NCI-H748 (cell line): ENCODE measurements at regions not wholly inside any gene's neighbourhood (a gene's known extent, or its start where the extent isn't known, plus 50 kb on each side); places are given as distances from the start of the nearest gene placed in this dataset.

Source experiments
- DNase-seq: peaks from one replicate; lab custom pipeline; 2025; ENCODE audit not compliant: unreplicated experiment; lab: John Stamatoyannopoulos, UW

- no peak for DNase-seq
Observed at GRCh38 chr1:83813576-83813975, 185.4 kb downstream of the TTLL7 start.

DNA sequence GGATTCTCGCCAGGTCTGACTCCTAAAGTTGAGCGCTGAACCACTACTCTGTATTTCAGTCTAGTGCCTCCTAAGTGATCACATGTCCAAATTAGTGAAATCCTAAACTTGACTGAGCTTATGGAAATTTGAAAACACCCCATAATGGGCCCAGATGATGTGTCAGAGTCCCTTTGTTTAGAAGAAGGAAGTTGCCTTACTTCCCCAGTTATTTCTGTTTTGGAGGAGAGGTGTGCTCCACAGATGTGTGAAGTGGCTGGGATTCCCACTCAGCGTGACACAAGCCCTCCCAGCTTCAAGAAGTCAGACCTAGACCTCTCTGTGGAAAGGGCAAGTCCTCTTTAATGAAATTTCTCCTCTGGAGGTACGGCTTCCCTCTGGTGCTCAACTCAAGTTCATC is 188.8 kb downstream of the TTLL7 start:
- no peak for DNase-seq

- DNase-seq, result no peak
Observed at GRCh38 chr1:83808536-83808935, 190.4 kb downstream of the TTLL7 start.

DNA sequence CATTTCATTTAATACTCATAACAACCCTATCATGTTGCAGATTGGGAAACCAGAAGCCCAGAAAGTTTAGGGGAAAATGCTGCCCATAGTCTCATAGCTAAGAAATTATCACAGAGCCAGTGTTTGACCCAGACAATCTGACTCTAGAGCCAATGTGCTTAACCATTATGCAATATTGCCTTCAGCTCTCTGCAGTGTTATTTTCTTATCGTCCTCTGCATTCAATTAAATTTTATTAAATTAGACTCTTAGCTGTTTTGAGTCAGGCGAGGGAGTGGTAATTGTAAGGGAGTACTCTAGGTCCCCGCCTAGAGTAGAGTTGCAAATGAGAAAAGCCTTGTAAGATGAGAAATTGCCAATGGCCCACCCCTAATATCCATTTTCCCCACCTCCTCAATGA is 191.1 kb downstream of the TTLL7 start:
- DNase-seq, result no peak

DNA sequence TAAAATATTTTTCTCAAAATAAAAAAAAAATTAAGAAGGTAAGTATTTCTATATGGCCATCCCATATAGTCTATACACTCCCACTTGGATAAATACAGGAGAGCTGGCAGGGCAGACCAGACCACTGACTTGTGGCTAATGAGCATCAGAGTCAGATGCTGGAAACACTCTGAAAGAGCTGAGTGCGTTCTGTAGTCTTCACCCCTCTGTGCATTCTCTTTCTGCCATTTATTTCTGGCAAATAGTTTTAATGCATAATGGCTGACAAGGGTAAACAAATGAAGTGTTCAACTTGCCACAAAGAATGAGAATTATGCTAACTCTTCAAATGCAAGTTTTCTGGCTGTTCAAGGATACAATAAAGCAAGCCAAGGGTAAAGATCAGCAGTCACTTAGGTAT is 191.7 kb downstream of the TTLL7 start:
- no peak for DNase-seq

GRCh38 chr1:83805921-83806320 is 193.0 kb downstream of the TTLL7 start:
- no peak for DNase-seq

GRCh38 chr1:83802460-83803152 is 196.3 kb downstream of the TTLL7 start:
- peak; percentile 29 for DNase-seq

- peak; percentile 94 for DNase-seq
Observed at GRCh38 chr1:83802023-83802422, 196.9 kb downstream of the TTLL7 start.

DNA sequence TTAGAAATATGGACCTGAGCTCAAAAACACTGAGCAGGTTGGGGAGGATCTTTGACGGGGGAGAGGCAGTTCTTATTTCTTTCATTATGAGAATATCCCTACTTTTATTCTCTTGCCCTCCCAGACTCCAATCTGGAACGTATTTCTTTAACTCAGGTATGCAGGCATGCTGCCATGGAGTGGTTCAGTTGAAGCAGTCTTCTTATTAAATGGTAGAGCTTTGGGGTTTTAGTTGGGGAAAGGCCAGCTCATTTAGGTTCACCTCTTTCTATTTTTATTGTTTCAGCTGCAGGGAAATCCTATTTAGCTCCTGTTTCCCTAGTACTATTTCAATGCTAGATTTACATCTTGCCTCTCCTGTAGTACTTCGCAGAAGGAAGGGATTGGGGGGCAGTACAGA is 198.9 kb downstream of the TTLL7 start:
- no peak for DNase-seq

DNA sequence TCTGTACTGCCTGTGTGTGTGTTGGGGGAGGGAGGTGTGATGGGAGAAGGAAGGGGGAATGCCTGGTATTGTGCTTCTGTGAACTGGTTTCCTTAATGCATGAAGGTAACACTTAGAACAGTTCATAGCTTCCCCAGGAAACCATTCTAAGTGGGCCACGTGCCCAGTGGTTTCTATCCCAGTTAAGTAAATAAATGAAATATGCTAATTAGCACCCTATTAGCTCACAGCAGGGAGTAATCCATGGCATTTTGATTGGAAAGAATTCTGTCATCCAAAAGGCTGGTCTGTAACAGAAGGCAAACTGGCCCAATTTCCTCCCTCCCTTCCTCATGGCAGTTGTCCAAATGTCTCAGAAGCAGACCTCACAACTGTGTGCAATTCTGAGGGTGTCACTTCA is 199.3 kb downstream of the TTLL7 start:
- DNase-seq, result no peak

- no peak for DNase-seq
Observed at GRCh38 chr1:83798965-83799364, 200.0 kb downstream of the TTLL7 start.

GRCh38 chr1:83796409-83796808 is 202.5 kb downstream of the TTLL7 start:
- DNase-seq, result no peak

- no peak for DNase-seq
Observed at GRCh38 chr1:83794384-83794783, 204.5 kb downstream of the TTLL7 start.

DNA sequence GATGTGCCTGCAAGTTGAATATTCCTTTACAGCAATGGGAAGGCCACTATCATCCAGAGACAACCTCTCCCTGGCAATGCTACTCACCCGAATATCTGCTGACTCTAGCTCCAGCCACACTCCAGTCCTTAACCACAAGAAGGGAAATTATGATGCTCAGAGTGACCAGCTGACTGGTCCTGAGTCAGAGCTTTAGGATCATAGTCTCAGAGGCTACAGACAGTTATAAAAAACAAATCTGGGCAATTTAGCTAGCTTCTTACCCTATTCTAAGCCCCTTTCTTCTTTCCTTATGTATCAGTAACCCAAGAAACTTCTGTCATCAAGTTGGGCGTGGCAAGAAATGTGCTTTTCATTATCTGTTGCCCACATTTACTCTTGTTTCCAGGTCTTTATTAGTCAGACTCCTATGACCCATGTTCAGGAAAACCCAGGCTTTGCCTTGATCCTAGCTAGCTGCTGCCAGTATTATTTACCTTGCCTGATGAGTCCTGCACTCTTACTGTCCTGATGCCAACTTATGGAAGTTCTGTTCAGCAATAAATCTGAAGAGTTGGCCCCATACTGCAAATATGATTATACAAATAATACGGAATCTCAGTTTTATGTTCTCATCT is 207.0 kb downstream of the TTLL7 start:
- DNase-seq, result no peak

GRCh38 chr1:83790446-83790845 is 208.5 kb downstream of the TTLL7 start:
- DNase-seq, result no peak

DNA sequence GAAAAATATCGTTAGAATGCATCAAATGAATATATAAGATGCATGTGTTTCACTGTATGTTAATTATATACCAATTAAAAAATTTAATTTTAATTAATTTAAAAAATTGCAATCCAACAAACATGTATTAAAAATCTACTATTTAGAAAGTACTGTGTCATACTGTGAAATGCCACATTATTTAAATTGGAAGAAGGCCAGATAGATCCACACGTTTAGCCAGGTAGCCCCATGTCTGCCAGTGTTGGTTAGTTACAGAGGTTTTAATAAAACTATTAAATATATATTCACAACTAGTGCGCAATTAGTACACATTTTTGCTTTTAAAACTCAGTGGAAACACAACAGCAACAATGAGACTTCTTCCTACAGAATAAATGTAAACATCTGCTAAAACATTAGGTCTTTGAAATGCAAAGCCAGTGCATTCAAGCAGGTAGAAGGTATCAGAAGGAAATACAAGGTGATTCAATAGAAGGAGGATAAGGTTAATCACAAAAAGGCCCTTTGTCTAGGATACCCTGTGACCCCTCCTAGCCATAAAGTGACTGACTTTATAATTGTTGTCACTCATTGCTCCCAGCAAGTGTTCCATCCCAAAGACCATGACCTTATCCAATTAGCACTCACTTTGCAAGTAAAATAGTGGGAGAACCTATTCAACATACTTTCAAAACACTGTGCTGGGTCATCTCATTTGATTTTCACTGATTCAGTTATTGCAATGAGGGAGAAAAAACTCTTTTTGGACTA is 211.5 kb downstream of the TTLL7 start:
- peak; percentile 57 for DNase-seq

DNA sequence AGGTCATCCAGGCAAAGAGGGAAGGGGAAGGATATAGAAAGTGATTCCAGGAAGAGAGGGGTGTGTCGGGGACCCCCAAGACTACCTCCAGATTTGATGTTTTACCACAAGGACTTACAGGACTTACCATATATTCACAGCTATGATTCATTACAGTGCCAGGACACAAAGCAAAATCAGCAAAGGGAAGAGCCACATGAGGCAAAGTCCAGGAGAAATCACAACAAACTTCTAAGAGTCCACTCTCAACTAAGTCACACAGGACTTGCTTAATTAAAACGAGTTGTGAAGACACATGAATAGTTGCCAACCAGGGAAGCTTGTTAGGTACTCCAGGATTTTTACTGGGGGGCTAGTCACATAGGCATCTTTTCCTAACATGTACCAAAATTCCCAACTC is 217.3 kb downstream of the TTLL7 start:
- DNase-seq, result no peak

- no peak for DNase-seq
Observed at GRCh38 chr1:83779565-83779964, 219.4 kb downstream of the TTLL7 start.

- DNase-seq, result no peak
Observed at GRCh38 chr1:83777758-83778101, 221.2 kb downstream of the TTLL7 start.

DNA sequence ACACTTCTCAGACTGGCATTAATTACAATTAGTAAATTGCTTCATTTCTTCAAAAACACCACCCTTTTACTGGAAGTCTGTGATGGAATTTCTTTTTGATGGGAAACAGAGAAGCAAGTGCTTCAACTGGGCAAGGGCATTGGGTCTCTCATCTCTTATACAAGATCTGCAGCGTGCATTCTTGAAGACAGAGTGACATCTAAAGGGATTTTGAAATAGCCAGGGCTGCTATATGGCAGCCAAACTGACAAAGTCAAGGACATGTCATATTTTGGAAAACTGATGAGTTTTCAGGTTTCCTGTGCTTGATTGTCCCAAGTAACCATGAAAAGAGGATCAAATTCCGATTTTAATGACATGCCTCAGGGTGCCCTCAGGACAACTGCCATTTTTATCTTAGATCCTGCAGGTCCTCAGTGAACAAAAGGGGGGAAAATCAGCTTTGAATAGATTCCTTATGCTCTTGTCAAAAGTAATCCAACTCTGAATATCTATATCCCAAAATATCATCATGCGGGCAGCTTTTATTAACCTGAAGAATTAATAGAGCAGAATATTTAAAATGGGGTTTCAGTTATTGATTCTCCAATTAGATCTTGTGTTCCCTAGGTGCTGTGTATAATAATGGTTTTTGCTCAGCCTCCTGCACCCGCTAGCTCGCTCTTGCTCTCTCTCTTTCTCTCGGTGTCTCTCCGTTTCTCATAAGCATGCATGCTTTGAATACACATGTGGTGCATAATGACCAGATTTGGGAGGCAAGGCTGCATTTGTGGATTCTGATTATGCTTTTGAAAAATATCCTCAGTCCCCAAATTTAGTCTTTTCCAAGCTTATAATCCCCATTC is 221.8 kb downstream of the TTLL7 start:
- no peak for DNase-seq

DNA sequence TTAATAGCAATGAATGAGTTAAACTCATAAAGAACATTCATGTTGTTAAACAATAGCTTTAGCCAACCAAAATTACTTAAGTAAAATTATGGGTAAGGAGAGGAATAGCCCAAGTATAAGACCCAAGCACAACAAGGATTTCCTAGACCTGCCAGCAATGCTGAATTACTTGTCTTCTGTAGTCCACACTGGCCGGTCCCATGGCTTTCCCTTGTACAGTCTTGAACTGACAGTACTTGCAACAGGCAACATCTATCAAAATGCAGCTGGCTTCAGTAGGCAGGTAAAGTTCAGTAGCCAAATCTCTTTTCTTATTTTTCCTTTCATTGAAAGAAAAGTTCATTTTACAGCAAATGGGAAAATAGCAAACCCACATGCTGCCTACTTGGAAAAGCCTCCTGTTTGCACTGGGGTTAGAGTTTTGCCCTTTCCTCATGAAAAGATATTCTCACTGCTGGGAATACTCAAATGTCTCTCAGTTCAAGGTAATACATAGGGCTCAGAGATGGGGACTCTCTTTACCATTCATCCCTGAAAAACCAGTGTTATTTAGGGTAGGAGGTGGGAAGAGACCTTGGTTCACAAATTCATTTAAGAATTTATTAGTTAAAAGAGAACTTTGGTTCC is 222.8 kb downstream of the TTLL7 start:
- DNase-seq, result no peak
